Mucosa of gallbladder (tissue), 1 donor: ENCODE measurements at regions not wholly inside any gene's neighbourhood (a gene's known extent, or its start where the extent isn't known, plus 50 kb on each side); places are given as distances from the start of the nearest gene placed in this dataset.
A peak's percentile ranks its signal among the peaks of the same experiment; 100 is the strongest.

Experiments used
- DNase-seq: peaks from one replicate; pipeline ENCODE4 v3.0.0-alpha.2; 2020; ENCODE audit warnings: low spot score
- donor health status: DM: no; HTN: no; CAD: no.

- DNase-seq = no peak
These were observed 58.1 kb downstream of the TUSC7 start for GRCh38 chr3:116767726-116768125.

- DNase-seq = peak; percentile 69
These were observed 61.4 kb downstream of the TUSC7 start for GRCh38 chr3:116770815-116771450.

GRCh38 chr3:116776880-116777785, 67.6 kb downstream of the TUSC7 start:
- no peak for DNase-seq

- no peak for DNase-seq
These were observed 75.6 kb downstream of the TUSC7 start for GRCh38 chr3:116785226-116785625.

GRCh38 chr3:116802651-116803050, 93.1 kb downstream of the TUSC7 start:
- no peak for DNase-seq

GRCh38 chr3:116806351-116806750, 96.8 kb downstream of the TUSC7 start:
- no peak for DNase-seq

GRCh38 chr3:116808725-116809124, 99.1 kb downstream of the TUSC7 start:
- DNase-seq = no peak

GRCh38 chr3:116809208-116809607, 99.6 kb downstream of the TUSC7 start:
- DNase-seq = no peak

- no peak for DNase-seq
These were observed 102.2 kb downstream of the TUSC7 start for GRCh38 chr3:116811754-116812153.

GRCh38 chr3:116812949-116813348, 103.4 kb downstream of the TUSC7 start:
- DNase-seq = no peak

- DNase-seq = no peak
These were observed 105.7 kb downstream of the TUSC7 start for GRCh38 chr3:116815321-116815720.

GRCh38 chr3:116815831-116816588, 106.4 kb downstream of the TUSC7 start:
- DNase-seq = peak; percentile 56

GRCh38 chr3:116821371-116821770, 111.8 kb downstream of the TUSC7 start:
- no peak for DNase-seq

GRCh38 chr3:116824208-116824607, 114.6 kb downstream of the TUSC7 start:
- no peak for DNase-seq

GRCh38 chr3:116833202-116833601, 123.6 kb downstream of the TUSC7 start:
- DNase-seq = no peak

- DNase-seq = no peak
These were observed 125.2 kb downstream of the TUSC7 start for GRCh38 chr3:116834816-116835215.

- DNase-seq = no peak
These were observed 126.1 kb downstream of the TUSC7 start for GRCh38 chr3:116835658-116836057.

- DNase-seq = no peak
These were observed 126.7 kb downstream of the TUSC7 start for GRCh38 chr3:116836286-116836685.

- no peak for DNase-seq
These were observed 127.9 kb downstream of the TUSC7 start for GRCh38 chr3:116837483-116837882.

GRCh38 chr3:116841003-116841735, 131.6 kb downstream of the TUSC7 start:
- no peak for DNase-seq

- no peak for DNase-seq
These were observed 132.8 kb downstream of the TUSC7 start for GRCh38 chr3:116842254-116842957.
